Large intestine (tissue), 3 donors: ENCODE measurements at regions not wholly inside any gene's neighbourhood (a gene's known extent, or its start where the extent isn't known, plus 50 kb on each side); places are given as distances from the start of the nearest gene placed in this dataset.

ENCODE experiments used
- DNase-seq, 2 donors: peaks; one replicate each; pipeline versions ENCODE4 v3.0.0 to v3.0.0-alpha.2; 2013
- H3K27ac ChIP-seq: one replicate; pipeline ENCODE4 v1.5.1; 2013; ENCODE audit warnings: low read length
- H3K27me3 ChIP-seq: 2 replicates; pipeline ENCODE4 v1.6.1; 2013; ENCODE audit warnings: low read length; ENCODE audit not compliant: control insufficient read depth, insufficient read depth
- H3K36me3 ChIP-seq: 2 replicates; pipeline ENCODE4 v1.6.1; 2013; ENCODE audit warnings: low read length; ENCODE audit not compliant: control insufficient read depth, insufficient read depth
- H3K4me1 ChIP-seq: one replicate; pipeline ENCODE4 v1.6.1; 2013; ENCODE audit warnings: low read length; ENCODE audit not compliant: control insufficient read depth, insufficient read depth
- H3K4me3 ChIP-seq: one replicate; pipeline ENCODE4 v1.5.1; 2013; ENCODE audit warnings: low read length
- H3K9me3 ChIP-seq: one replicate; pipeline ENCODE4 v1.6.1; 2013; ENCODE audit warnings: mild to moderate bottlenecking, low read depth, low read length, moderate library complexity; ENCODE audit not compliant: control insufficient read depth
- WGBS: methylation state at CpG from one replicate; pipeline ENCODE4 v1.1.5; 2013; ENCODE audit warnings: low lambda C conversion rate; ENCODE audit not compliant: insufficient coverage; 5-methylcytosine and 5-hydroxymethylcytosine counted together

- Histone ChIP-seq H3K4me3 (no peak overlapping the region), H3K4me1 (no peaks in the 10 kb centered on the region)
- no peak for DNase-seq
Measured at GRCh38 chr15:46879032-46879770, 838.1 kb upstream of the SEMA6D start.

DNA sequence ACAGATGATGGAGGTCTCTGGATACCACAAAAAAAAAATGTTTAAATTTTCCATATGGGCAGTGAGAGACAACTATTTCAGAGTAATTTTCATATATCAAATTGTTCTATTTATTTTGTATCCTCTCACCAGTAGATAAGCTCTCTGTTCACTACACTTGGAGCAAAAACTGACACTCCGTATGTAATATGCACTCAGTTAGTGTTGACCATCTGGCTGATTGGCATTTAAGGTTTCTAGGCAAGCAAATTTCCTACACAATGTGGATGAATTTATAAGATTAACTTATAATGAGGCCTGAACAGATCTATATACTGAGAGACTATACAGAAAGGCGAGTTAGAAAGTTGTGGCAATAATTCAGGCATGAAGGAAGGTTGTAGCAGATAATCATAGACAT is 836.5 kb upstream of the SEMA6D start:
- WGBS, result 67% methylated on average over 1 of the region's 2 CpGs
- H3K9me3 ChIP-seq, result no peaks in the 10 kb centered on the region
- no peak for DNase-seq
- H3K27ac ChIP-seq, result no peak overlapping the region
- no peak overlapping the region for H3K4me3 ChIP-seq
- no peaks in the 10 kb centered on the region for H3K27me3 ChIP-seq
- H3K36me3 ChIP-seq, result no peaks in the 10 kb centered on the region
- H3K4me1 ChIP-seq, result no peaks in the 10 kb centered on the region

More at GRCh38 chr15:46879032-46879770, 838.1 kb upstream of the SEMA6D start:
- H3K27me3 ChIP-seq, result no peaks in the 10 kb centered on the region
- H3K27ac ChIP-seq, result no peak overlapping the region
- WGBS, result 20% methylated on average over 1 of the region's 5 CpGs
- H3K9me3 ChIP-seq, result no peaks in the 10 kb centered on the region
- H3K36me3 ChIP-seq, result no peaks in the 10 kb centered on the region

DNA sequence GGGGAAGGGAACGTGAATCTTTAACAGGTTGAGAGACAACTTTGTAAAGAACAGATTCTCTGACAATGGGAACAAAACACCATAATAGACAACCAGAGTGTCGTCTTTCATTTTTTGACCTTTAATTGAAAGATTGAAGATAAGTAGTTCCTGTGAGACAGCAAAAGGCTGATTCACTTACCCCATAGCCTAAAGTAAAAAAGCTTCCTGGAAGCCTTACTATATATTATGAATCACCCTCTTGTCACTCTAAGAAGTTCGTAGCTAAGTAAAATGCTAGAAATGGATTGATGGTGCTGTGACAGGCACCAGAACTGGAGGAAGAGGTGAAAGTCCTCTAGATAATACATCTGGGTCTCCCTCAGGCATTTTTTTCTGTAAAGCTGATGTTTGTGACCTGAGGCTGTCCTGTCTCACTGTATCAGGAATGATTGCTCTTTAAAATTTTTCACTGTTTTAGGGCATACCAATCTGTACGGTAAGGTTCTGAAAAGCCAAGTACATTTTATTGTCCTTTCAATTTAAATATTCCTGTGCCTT is 824.6 kb upstream of the SEMA6D start:
- 71% methylated on average over 1 of the region's 4 CpGs for WGBS
- Histone ChIP-seq H3K27me3 (no peaks in the 10 kb centered on the region), H3K4me1 (no peaks in the 10 kb centered on the region), H3K27ac (no peak overlapping the region), H3K9me3 (no peaks in the 10 kb centered on the region), H3K36me3 (no peaks in the 10 kb centered on the region), H3K4me3 (no peak overlapping the region)
- DNase-seq, result no peak

GRCh38 chr15:46894644-46895043 is 822.7 kb upstream of the SEMA6D start:
- Histone ChIP-seq H3K27me3 (no peaks in the 10 kb centered on the region), H3K36me3 (no peaks in the 10 kb centered on the region), H3K27ac (no peak overlapping the region), H3K4me1 (no peaks in the 10 kb centered on the region), H3K4me3 (no peak overlapping the region), H3K9me3 (no peaks in the 10 kb centered on the region)
- no CpG with 5 or more reads among the region's 10 CpGs for WGBS
- no peak for DNase-seq

GRCh38 chr15:46897266-46897665 is 820.0 kb upstream of the SEMA6D start:
- Histone ChIP-seq H3K27ac (no peak overlapping the region), H3K36me3 (no peaks in the 10 kb centered on the region), H3K4me3 (no peak overlapping the region), H3K9me3 (no peaks in the 10 kb centered on the region), H3K4me1 (no peaks in the 10 kb centered on the region), H3K27me3 (no peaks in the 10 kb centered on the region)
- 80% methylated on average over 1 of the region's 1 CpG for WGBS
- DNase-seq, result no peak

DNA sequence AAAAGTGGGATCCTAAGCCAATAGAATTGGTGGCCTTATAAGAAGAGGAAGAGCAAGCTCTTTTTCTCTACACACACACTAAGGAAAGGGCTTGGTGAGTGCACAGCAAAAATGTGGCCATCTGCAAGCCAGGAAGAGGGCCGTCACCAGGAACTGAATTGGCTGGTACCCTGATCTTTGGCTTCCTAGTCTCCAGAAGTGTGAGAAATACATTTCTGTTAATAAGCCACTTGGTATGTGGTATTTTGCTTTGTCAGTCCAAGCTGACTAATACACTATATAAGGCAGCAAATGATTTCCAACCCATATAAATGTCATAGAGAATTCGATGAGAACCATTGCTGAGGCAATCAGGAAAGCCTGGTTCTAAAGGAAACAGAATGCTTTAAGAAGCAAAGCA is 816.3 kb upstream of the SEMA6D start:
- DNase-seq, result no peak
- Histone ChIP-seq H3K9me3 (no peaks in the 10 kb centered on the region), H3K27me3 (no peaks in the 10 kb centered on the region), H3K36me3 (no peaks in the 10 kb centered on the region), H3K27ac (no peak overlapping the region), H3K4me1 (no peaks in the 10 kb centered on the region), H3K4me3 (no peak overlapping the region)
- no CpG with 5 or more reads among the region's 2 CpGs for WGBS

DNA sequence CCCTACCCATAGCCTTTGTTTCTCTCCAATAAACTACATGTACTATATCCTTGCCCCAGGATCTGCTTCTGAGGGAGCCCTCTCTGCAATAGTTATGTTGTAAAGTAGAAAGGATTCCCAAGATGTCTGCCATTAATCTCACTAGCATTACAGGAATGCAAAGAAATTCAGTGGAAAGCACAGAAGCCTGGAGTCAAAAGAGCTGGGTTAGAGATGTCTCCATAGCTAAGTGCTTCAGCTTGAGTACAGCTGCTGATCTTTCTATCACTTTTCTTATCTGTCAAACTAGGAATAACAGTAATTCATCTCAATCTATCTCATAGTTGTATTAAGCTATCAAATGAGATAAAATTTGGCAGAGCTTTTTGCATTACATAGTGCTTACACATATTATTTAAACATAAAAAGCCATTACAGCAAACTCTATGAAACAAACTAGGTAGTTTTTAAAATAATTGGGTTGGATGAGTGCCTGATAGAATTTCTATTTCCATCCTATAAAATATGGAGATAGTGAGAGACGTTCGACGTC is 799.5 kb upstream of the SEMA6D start:
- Histone ChIP-seq H3K27ac (no peak overlapping the region), H3K4me1 (no peaks in the 10 kb centered on the region), H3K27me3 (no peaks in the 10 kb centered on the region), H3K4me3 (no peak overlapping the region), H3K9me3 (no peaks in the 10 kb centered on the region), H3K36me3 (no peaks in the 10 kb centered on the region)
- no CpG with 5 or more reads among the region's 3 CpGs for WGBS
- no peak for DNase-seq

GRCh38 chr15:46918462-46919140 is 798.7 kb upstream of the SEMA6D start:
- no peaks in the 10 kb centered on the region for H3K4me1 ChIP-seq
- H3K27ac ChIP-seq, result no peak overlapping the region
- WGBS, result no CpG with 5 or more reads among the region's 20 CpGs
- H3K27me3 ChIP-seq, result no peaks in the 10 kb centered on the region
- no peaks in the 10 kb centered on the region for H3K36me3 ChIP-seq
- no peak overlapping the region for H3K4me3 ChIP-seq
- H3K9me3 ChIP-seq, result no peaks in the 10 kb centered on the region
- DNase-seq, result no peak

- Histone ChIP-seq H3K9me3 (no peaks in the 10 kb centered on the region), H3K27me3 (no peaks in the 10 kb centered on the region), H3K4me1 (no peaks in the 10 kb centered on the region), H3K36me3 (no peaks in the 10 kb centered on the region), H3K27ac (no peak overlapping the region), H3K4me3 (no peak overlapping the region)
- WGBS, result no CpG with 5 or more reads among the region's 3 CpGs
- no peak for DNase-seq
Measured at GRCh38 chr15:46921891-46922290, 795.4 kb upstream of the SEMA6D start.

GRCh38 chr15:46930426-46930825 is 786.9 kb upstream of the SEMA6D start:
- no peak for DNase-seq
- H3K27me3 ChIP-seq, result no peaks in the 10 kb centered on the region
- H3K4me1 ChIP-seq, result no peaks in the 10 kb centered on the region
- no peak overlapping the region for H3K4me3 ChIP-seq
- no peak overlapping the region for H3K27ac ChIP-seq
- no peaks in the 10 kb centered on the region for H3K9me3 ChIP-seq
- no peaks in the 10 kb centered on the region for H3K36me3 ChIP-seq
